ENCODE measurements at regions not wholly inside any gene's neighbourhood (a gene's known extent, or its start where the extent isn't known, plus 50 kb on each side); places are given as distances from the start of the nearest gene placed in this dataset.

- Histone ChIP-seq H3K4me2 (ENCODE audit: insufficient read depth in 1 of 2, low read depth in 2 of 2, low read length in 2 of 2) (no peak overlapping the region), H3K36me3 (ENCODE audit: control insufficient read depth in 2 of 4, insufficient read depth in 4 of 4, low read length in 3 of 4) (no peaks in the 10 kb centered on the region), H3K9ac (replicated peaks in 1 of 4; ENCODE audit: extremely low read depth in 1 of 4, low read depth in 3 of 4, low read length in 3 of 4) (no peak overlapping the region), H4K91ac (replicated peaks; ENCODE audit: insufficient read length, low read length) (no peak overlapping the region), H3K56ac (replicated peaks; ENCODE audit: insufficient read length, low read depth, low read length) (no peak overlapping the region), H3K27me3 (replicated peaks in 1 of 4; ENCODE audit: control insufficient read depth in 3 of 4, extremely low read depth in 1 of 4, insufficient read depth in 3 of 4, low read length in 3 of 4) (no peaks in the 10 kb centered on the region), H2AFZ (ENCODE audit: low read length) (no peak overlapping the region), H3K23ac (ENCODE audit: insufficient read length) (no peak overlapping the region), H4K8ac (ENCODE audit: extremely low read depth, insufficient read depth, low read length) (no peak overlapping the region), H3K4me3 (ENCODE audit: extremely low read depth in 1 of 4, insufficient read depth in 2 of 4, low read depth in 3 of 4, low read length in 4 of 4) (no peak overlapping the region), H3K18ac (ENCODE audit: extremely low read depth, low read length) (no peak overlapping the region), H3K4me1 (replicated peaks in 1 of 4; ENCODE audit: control insufficient read depth in 3 of 4, insufficient read depth in 4 of 4, low read length in 3 of 4) (peaks cover 0 to 2% (median 0%) of the 10 kb centered on the region in 4 experiments; a peak in 1 of 7 replicates), H2BK12ac (ENCODE audit: low read depth, low read length) (no peak overlapping the region), H3K23me2 (ENCODE audit: low read depth, low read length) (no peaks in the 10 kb centered on the region), H4K5ac (ENCODE audit: insufficient read length, low read depth, low read length) (no peak overlapping the region), H3K9me3 (ENCODE audit: insufficient read depth in 2 of 2, low read depth in 1 of 2, low read length in 1 of 2) (no peaks in the 10 kb centered on the region; a peak in 1 of 4 replicates), H3K27ac (ENCODE audit: low read depth, low read length) (no peak overlapping the region), H3K79me1 (ENCODE audit: low read depth, low read length) (no peaks in the 10 kb centered on the region), H3K79me2 (ENCODE audit: control insufficient read depth in 1 of 2, insufficient read depth in 2 of 2, low read length in 2 of 2) (no peaks in the 10 kb centered on the region), H3K4ac (replicated peaks; ENCODE audit: insufficient read length, low read depth, low read length) (no peak overlapping the region), H3K14ac (ENCODE audit: insufficient read length) (no peak overlapping the region), H2BK120ac (replicated peaks; ENCODE audit: low read depth, low read length) (no peak overlapping the region), H4K20me1 (replicated peaks in 1 of 2; ENCODE audit: control insufficient read depth in 1 of 2, insufficient read depth in 2 of 2, low read length in 2 of 2) (no peaks in the 10 kb centered on the region), H2BK5ac (ENCODE audit: low read depth, low read length) (no peak overlapping the region), H2BK15ac (ENCODE audit: low read length) (no peak overlapping the region), H2BK20ac (ENCODE audit: low read length) (no peak overlapping the region), H2AK5ac (ENCODE audit: low read depth, low read length) (no peak overlapping the region)
- POLR2A ChIA-PET (ENCODE audit: partially characterized antibody), result interaction anchor here (1.0 kb wide), 1 partner anchor 89 kb away, joined by 3 read pairs; no protein-coding TSS in a partner anchor
- DNase-seq (ENCODE audit: low read depth in 1 of 2, low spot score in 2 of 2) (no peak), FAIRE-seq (no peak)
- CTCF ChIA-PET (ENCODE audit: partially characterized antibody), result interaction anchor here (0.7 to 1.2 kb wide), 4 partner anchors 10 to 87 kb away, joined by 3 to 4 read pairs (median 4); no protein-coding TSS in a partner anchor
- 90% methylated on average over 4 of the region's 4 CpGs; no CpG with 5 or more reads in 1 of the 2 experiments for whole genome bisulfite sequencing, 2 experiments (ENCODE audit: extremely low coverage in 1 of 2, insufficient coverage in 1 of 2, insufficient read length in 1 of 2, insufficient replicate concordance in 2 of 2, low coverage in 1 of 2, low lambda C conversion rate in 2 of 2, missing lambda C conversion rate in 1 of 2)
- TF ChIP-seq GABPA (IDR thresholded peaks at IDR 0.05; ENCODE audit: borderline replicate concordance, insufficient read depth, low read length) (no peak), GTF2F1 (IDR thresholded peaks at IDR 0.05; ENCODE audit: borderline replicate concordance, low read depth, low read length) (no peak), ZNF274 (IDR thresholded peaks at IDR 0.05; ENCODE audit: borderline replicate concordance, extremely low read depth, low read length) (no peak), SIX5 (IDR thresholded peaks at IDR 0.05; ENCODE audit: low read depth, low read length) (no peak), HDAC6 (IDR thresholded peaks at IDR 0.05; ENCODE audit: low read depth, low read length) (no peak), RAD21 (IDR thresholded peaks at IDR 0.05 in 1 of 2, conservative IDR thresholded peaks at IDR 0.05 in 1 of 2; ENCODE audit: low read depth in 2 of 2, low read length in 2 of 2) (no peak), CTBP2 (IDR thresholded peaks at IDR 0.05; ENCODE audit: borderline replicate concordance, insufficient read depth, insufficient read length, low read length) (no peak), CTCF (IDR thresholded peaks at IDR 0.05; ENCODE audit: control extremely low read depth in 1 of 3, insufficient read depth in 1 of 3, low read depth in 1 of 3, low read length in 3 of 3) (no peak), CHD1 (IDR thresholded peaks at IDR 0.05; ENCODE audit: low read depth, low read length) (no peak), EGR1 (IDR thresholded peaks at IDR 0.05; ENCODE audit: borderline replicate concordance, low read depth, low read length) (no peak), POLR2AphosphoS5 (IDR thresholded peaks at IDR 0.05; ENCODE audit: low read depth, low read length) (no peak)
Observed at GRCh38 chr15:70188286-70188685, 90.6 kb upstream of the TLE3 start.

Data from H1 (cell line).